ENCODE measurements at regions not wholly inside any gene's neighbourhood (a gene's known extent, or its start where the extent isn't known, plus 50 kb on each side); places are given as distances from the start of the nearest gene placed in this dataset.

- H3K4me3 Mint-ChIP-seq (ENCODE audit: unreplicated experiment), result no peak overlapping the region
- no peaks in the 10 kb centered on the region for H3K9me3 Mint-ChIP-seq (ENCODE audit: unreplicated experiment)
- TF ChIP-seq, protein P1, sequence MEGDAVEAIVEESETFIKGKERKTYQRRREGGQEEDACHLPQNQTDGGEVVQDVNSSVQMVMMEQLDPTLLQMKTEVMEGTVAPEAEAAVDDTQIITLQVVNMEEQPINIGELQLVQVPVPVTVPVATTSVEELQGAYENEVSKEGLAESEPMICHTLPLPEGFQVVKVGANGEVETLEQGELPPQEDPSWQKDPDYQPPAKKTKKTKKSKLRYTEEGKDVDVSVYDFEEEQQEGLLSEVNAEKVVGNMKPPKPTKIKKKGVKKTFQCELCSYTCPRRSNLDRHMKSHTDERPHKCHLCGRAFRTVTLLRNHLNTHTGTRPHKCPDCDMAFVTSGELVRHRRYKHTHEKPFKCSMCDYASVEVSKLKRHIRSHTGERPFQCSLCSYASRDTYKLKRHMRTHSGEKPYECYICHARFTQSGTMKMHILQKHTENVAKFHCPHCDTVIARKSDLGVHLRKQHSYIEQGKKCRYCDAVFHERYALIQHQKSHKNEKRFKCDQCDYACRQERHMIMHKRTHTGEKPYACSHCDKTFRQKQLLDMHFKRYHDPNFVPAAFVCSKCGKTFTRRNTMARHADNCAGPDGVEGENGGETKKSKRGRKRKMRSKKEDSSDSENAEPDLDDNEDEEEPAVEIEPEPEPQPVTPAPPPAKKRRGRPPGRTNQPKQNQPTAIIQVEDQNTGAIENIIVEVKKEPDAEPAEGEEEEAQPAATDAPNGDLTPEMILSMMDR (IDR thresholded peaks at IDR 0.05; ENCODE audit: unreplicated experiment), result no peak
- no peak overlapping the region for H3K27ac Mint-ChIP-seq (ENCODE audit: unreplicated experiment)
- H3K27me3 Mint-ChIP-seq (ENCODE audit: unreplicated experiment), result no peaks in the 10 kb centered on the region
- no peaks in the 10 kb centered on the region for H3K4me1 Mint-ChIP-seq (ENCODE audit: unreplicated experiment)
- no peaks in the 10 kb centered on the region for H3K36me3 Mint-ChIP-seq (ENCODE audit: low read depth, unreplicated experiment)
- DNase-seq (ENCODE audit: low spot score), result no peak
These were observed 86.4 kb upstream of the ESRRG start for GRCh38 chr1:216809649-216810048.

DNA sequence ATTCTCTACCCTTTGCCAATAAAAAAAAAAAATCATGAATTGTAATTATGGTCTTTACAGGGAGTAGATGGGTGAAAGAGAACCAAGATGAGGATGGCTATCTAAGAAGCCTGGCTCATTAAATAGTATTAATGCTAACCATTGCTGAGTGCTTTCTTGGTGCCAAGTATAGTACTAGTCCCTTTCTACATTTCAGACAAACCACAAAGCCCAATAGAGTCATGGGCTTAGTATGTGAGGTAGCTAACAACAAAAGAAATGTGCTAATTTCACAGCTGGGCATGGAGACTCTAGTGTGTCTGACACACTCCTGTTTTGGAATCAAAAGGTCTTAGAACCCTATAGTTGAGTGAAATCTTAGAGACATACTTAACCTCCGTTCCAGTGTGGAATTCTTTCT lies 84.5 kb upstream of the ESRRG start:
- no peaks in the 10 kb centered on the region for H3K4me1 Mint-ChIP-seq (ENCODE audit: unreplicated experiment)
- no peaks in the 10 kb centered on the region for H3K9me3 Mint-ChIP-seq (ENCODE audit: unreplicated experiment)

DNA sequence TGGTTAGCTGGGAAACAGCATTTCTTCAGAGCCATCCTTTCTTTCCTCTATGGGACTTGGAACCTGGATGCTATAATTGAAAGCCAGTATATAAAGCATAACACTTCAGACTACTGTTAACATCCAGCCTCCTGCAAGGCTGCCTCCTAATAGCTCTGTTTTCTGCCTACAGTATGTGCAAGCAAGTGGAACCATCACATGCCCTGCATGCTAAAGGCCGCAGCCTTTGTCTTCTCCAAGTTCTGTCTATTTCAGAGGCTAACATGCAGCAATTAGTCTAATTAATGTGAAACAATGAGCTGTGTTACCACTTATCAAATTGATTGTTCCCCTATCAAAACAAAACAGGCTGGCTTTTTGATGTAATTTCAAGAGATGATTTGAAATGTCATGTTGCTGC lies 82.7 kb upstream of the ESRRG start:
- no peaks in the 10 kb centered on the region for H3K4me1 Mint-ChIP-seq (ENCODE audit: unreplicated experiment)
- H3K36me3 Mint-ChIP-seq (ENCODE audit: low read depth, unreplicated experiment), result no peaks in the 10 kb centered on the region
- H3K4me3 Mint-ChIP-seq (ENCODE audit: unreplicated experiment), result no peak overlapping the region
- H3K27me3 Mint-ChIP-seq (ENCODE audit: unreplicated experiment), result no peaks in the 10 kb centered on the region
- no peak overlapping the region for H3K27ac Mint-ChIP-seq (ENCODE audit: unreplicated experiment)
- no peak for DNase-seq (ENCODE audit: low spot score)
- TF ChIP-seq, protein P1 (IDR thresholded peaks at IDR 0.05; ENCODE audit: unreplicated experiment), result no peak
- no peaks in the 10 kb centered on the region for H3K9me3 Mint-ChIP-seq (ENCODE audit: unreplicated experiment)

More for the DNA sequence above, 84.5 kb upstream of the ESRRG start:
- no peak for DNase-seq (ENCODE audit: low spot score)
- H3K36me3 Mint-ChIP-seq (ENCODE audit: low read depth, unreplicated experiment), result no peaks in the 10 kb centered on the region
- no peak overlapping the region for H3K27ac Mint-ChIP-seq (ENCODE audit: unreplicated experiment)
- no peak overlapping the region for H3K4me3 Mint-ChIP-seq (ENCODE audit: unreplicated experiment)
- H3K27me3 Mint-ChIP-seq (ENCODE audit: unreplicated experiment), result no peaks in the 10 kb centered on the region
- TF ChIP-seq, protein P1 (IDR thresholded peaks at IDR 0.05; ENCODE audit: unreplicated experiment), result no peak

DNA sequence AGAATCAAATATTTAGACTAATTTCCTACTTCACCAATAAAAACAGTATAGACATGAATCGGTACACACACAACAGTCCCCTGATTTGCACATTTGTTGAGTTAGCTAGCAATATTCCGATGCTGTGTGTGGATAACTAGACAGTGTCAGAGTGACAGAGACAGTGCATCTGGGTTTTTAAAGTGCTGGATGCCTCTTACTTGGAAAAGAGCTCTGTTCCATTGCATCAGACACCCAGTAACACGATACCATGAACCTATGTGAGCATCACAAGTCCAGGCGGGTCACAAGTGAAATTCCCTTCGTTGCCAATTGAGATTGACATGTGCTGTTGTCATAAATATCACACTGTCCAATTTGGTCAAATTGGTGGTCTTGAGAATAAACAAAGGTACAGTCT lies 82.0 kb upstream of the ESRRG start:
- Mint-ChIP-seq H3K9me3 (ENCODE audit: unreplicated experiment) (no peaks in the 10 kb centered on the region), H3K27ac (ENCODE audit: unreplicated experiment) (no peak overlapping the region), H3K36me3 (ENCODE audit: low read depth, unreplicated experiment) (no peaks in the 10 kb centered on the region), H3K4me1 (ENCODE audit: unreplicated experiment) (no peaks in the 10 kb centered on the region), H3K4me3 (ENCODE audit: unreplicated experiment) (no peak overlapping the region), H3K27me3 (ENCODE audit: unreplicated experiment) (no peaks in the 10 kb centered on the region)
- no peak for DNase-seq (ENCODE audit: low spot score)
- TF ChIP-seq, protein P1 (IDR thresholded peaks at IDR 0.05; ENCODE audit: unreplicated experiment), result no peak

DNA sequence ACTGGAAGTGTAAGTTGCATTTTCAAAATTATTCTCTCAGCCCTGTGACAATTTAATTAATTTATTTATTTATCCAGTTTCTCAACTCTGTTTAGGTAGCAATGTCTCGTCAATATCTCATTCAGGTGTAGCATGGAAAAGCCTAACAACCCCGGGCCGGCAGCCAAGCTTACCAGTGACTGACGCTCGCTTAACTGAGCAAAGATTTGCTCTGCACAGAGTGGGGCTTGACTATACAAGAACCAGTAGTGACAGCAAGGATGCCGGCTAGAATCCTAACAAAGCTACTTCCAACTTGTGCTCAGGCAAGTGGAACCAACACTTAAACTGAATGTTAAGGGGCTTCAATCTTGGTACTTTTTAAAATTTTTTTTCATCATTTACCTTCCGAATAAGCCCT lies 80.9 kb upstream of the ESRRG start:
- Mint-ChIP-seq H3K27me3 (ENCODE audit: unreplicated experiment) (no peaks in the 10 kb centered on the region), H3K27ac (ENCODE audit: unreplicated experiment) (no peak overlapping the region), H3K4me1 (ENCODE audit: unreplicated experiment) (no peaks in the 10 kb centered on the region), H3K36me3 (ENCODE audit: low read depth, unreplicated experiment) (no peaks in the 10 kb centered on the region), H3K4me3 (ENCODE audit: unreplicated experiment) (no peak overlapping the region), H3K9me3 (ENCODE audit: unreplicated experiment) (no peaks in the 10 kb centered on the region)
- no peak for DNase-seq (ENCODE audit: low spot score)
- TF ChIP-seq, protein P1 (IDR thresholded peaks at IDR 0.05; ENCODE audit: unreplicated experiment), result no peak
